ENCODE measurements at regions not wholly inside any gene's neighbourhood (a gene's known extent, or its start where the extent isn't known, plus 50 kb on each side); places are given as distances from the start of the nearest gene placed in this dataset.

DNA sequence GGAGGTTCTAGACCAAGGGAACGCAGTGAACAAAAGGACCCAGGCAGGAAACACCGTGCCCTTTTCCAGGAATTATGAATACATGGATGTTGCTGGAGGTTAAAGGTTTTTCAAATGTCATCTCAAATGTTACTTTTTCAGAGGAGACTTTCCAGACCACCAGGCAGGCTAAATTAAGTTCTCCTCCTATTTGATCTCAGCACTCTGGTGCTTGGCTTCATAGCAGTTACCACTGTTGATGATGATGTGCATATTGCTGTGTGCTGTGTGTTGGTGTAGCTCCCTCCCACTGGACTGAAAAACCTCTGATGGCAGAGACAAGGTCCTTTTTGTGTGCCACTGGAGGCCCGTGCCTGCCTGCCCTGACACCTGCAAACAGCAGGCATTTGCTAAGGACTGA lies 137.3 kb upstream of the PTPRM start:
- ChIA-PET CTCF (no interaction called here), POLR2A (no interaction called here)
- Histone ChIP-seq H3K4me1 (ENCODE audit: control insufficient read depth, insufficient read depth, low read length) (no peaks in the 10 kb centered on the region), H3K36me3 (ENCODE audit: control insufficient read depth in 2 of 2, insufficient read depth in 1 of 2, low read length in 2 of 2) (no peaks in the 10 kb centered on the region), H3K9me3 (ENCODE audit: control insufficient read depth, insufficient read depth, low read depth, low read length) (no peaks in the 10 kb centered on the region), H3K4me3 (ENCODE audit: low read depth, low read length) (no peak overlapping the region), H3K27ac (ENCODE audit: extremely low read depth, low read depth, low read length) (no peak overlapping the region)
- TF ChIP-seq HOXC10 (CRISPR knock-in tag; IDR thresholded peaks at IDR 0.05) (no peak), MZF1 (tag by site-specific recombination; IDR thresholded peaks at IDR 0.05; ENCODE audit: borderline replicate concordance) (no peak), YY2 (tag by site-specific recombination; IDR thresholded peaks at IDR 0.05) (no peak), ZNF335 (tag by site-specific recombination; conservative IDR thresholded peaks at IDR 0.05) (no peak), ZNF664 (tag by site-specific recombination; IDR thresholded peaks at IDR 0.05) (no peak), MYNN (tag by site-specific recombination; IDR thresholded peaks at IDR 0.05; ENCODE audit: borderline replicate concordance) (no peak), ZNF174 (tag by site-specific recombination; IDR thresholded peaks at IDR 0.05) (no peak), ZNF530 (tag by site-specific recombination; IDR thresholded peaks at IDR 0.05; ENCODE audit: low read depth) (no peak), ZNF555 (tag by site-specific recombination; conservative IDR thresholded peaks at IDR 0.05) (no peak)
- TF ChIP-seq, protein P1, sequence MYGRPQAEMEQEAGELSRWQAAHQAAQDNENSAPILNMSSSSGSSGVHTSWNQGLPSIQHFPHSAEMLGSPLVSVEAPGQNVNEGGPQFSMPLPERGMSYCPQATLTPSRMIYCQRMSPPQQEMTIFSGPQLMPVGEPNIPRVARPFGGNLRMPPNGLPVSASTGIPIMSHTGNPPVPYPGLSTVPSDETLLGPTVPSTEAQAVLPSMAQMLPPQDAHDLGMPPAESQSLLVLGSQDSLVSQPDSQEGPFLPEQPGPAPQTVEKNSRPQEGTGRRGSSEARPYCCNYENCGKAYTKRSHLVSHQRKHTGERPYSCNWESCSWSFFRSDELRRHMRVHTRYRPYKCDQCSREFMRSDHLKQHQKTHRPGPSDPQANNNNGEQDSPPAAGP (tag by site-specific recombination; IDR thresholded peaks at IDR 0.05) = no peak
- TF ChIP-seq, protein P2, sequence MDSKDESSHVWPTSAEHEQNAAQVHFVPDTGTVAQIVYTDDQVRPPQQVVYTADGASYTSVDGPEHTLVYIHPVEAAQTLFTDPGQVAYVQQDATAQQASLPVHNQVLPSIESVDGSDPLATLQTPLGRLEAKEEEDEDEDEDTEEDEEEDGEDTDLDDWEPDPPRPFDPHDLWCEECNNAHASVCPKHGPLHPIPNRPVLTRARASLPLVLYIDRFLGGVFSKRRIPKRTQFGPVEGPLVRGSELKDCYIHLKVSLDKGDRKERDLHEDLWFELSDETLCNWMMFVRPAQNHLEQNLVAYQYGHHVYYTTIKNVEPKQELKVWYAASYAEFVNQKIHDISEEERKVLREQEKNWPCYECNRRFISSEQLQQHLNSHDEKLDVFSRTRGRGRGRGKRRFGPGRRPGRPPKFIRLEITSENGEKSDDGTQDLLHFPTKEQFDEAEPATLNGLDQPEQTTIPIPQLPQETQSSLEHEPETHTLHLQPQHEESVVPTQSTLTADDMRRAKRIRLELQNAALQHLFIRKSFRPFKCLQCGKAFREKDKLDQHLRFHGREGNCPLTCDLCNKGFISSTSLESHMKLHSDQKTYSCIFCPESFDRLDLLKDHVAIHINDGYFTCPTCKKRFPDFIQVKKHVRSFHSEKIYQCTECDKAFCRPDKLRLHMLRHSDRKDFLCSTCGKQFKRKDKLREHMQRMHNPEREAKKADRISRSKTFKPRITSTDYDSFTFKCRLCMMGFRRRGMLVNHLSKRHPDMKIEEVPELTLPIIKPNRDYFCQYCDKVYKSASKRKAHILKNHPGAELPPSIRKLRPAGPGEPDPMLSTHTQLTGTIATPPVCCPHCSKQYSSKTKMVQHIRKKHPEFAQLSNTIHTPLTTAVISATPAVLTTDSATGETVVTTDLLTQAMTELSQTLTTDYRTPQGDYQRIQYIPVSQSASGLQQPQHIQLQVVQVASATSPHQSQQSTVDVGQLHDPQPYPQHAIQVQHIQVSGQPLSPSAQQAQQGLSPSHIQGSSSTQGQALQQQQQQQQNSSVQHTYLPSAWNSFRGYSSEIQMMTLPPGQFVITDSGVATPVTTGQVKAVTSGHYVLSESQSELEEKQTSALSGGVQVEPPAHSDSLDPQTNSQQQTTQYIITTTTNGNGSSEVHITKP (tag by site-specific recombination; IDR thresholded peaks at IDR 0.05) = no peak
- TF ChIP-seq, protein P3, sequence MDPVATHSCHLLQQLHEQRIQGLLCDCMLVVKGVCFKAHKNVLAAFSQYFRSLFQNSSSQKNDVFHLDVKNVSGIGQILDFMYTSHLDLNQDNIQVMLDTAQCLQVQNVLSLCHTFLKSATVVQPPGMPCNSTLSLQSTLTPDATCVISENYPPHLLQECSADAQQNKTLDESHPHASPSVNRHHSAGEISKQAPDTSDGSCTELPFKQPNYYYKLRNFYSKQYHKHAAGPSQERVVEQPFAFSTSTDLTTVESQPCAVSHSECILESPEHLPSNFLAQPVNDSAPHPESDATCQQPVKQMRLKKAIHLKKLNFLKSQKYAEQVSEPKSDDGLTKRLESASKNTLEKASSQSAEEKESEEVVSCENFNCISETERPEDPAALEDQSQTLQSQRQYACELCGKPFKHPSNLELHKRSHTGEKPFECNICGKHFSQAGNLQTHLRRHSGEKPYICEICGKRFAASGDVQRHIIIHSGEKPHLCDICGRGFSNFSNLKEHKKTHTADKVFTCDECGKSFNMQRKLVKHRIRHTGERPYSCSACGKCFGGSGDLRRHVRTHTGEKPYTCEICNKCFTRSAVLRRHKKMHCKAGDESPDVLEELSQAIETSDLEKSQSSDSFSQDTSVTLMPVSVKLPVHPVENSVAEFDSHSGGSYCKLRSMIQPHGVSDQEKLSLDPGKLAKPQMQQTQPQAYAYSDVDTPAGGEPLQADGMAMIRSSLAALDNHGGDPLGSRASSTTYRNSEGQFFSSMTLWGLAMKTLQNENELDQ (tag by site-specific recombination; IDR thresholded peaks at IDR 0.05; ENCODE audit: low read depth) = no peak
- TF ChIP-seq, protein P4, sequence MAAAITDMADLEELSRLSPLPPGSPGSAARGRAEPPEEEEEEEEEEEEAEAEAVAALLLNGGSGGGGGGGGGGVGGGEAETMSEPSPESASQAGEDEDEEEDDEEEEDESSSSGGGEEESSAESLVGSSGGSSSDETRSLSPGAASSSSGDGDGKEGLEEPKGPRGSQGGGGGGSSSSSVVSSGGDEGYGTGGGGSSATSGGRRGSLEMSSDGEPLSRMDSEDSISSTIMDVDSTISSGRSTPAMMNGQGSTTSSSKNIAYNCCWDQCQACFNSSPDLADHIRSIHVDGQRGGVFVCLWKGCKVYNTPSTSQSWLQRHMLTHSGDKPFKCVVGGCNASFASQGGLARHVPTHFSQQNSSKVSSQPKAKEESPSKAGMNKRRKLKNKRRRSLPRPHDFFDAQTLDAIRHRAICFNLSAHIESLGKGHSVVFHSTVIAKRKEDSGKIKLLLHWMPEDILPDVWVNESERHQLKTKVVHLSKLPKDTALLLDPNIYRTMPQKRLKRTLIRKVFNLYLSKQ (tag by site-specific recombination; IDR thresholded peaks at IDR 0.05; ENCODE audit: borderline replicate concordance) = no peak

GRCh38 chr18:7436166-7436565 lies 130.9 kb upstream of the PTPRM start:
- no peak overlapping the region for H3K4me3 ChIP-seq (ENCODE audit: low read depth, low read length)
- no peaks in the 10 kb centered on the region for H3K36me3 ChIP-seq (ENCODE audit: control insufficient read depth in 2 of 2, insufficient read depth in 1 of 2, low read length in 2 of 2)
- ChIA-PET CTCF (no interaction called here), POLR2A (no interaction called here)
- no peak overlapping the region for H3K27ac ChIP-seq (ENCODE audit: extremely low read depth, low read depth, low read length)
- no peaks in the 10 kb centered on the region for H3K9me3 ChIP-seq (ENCODE audit: control insufficient read depth, insufficient read depth, low read depth, low read length)
- peaks cover 9% of the 10 kb centered on the region for H3K4me1 ChIP-seq (ENCODE audit: control insufficient read depth, insufficient read depth, low read length)
- no peak for TF ChIP-seq ZNF362 (tag by site-specific recombination; IDR thresholded peaks at IDR 0.05)
- TF ChIP-seq ZBTB8A (tag by site-specific recombination; IDR thresholded peaks at IDR 0.05) = no peak
- no peak for TF ChIP-seq ZIC2 (tag by site-specific recombination; IDR thresholded peaks at IDR 0.05)
- no peak for TF ChIP-seq HOXA7 (CRISPR knock-in tag; IDR thresholded peaks at IDR 0.05; ENCODE audit: borderline replicate concordance)
- TF ChIP-seq ZNF558 (tag by site-specific recombination; IDR thresholded peaks at IDR 0.05) = no peak
- TF ChIP-seq TCF7L2 (IDR thresholded peaks at IDR 0.05; ENCODE audit: borderline replicate concordance, low read depth, low read length) = no peak
- TF ChIP-seq ZNF366 (tag by site-specific recombination; conservative IDR thresholded peaks at IDR 0.05) = no peak
- no peak for TF ChIP-seq ZBTB21 (tag by site-specific recombination; IDR thresholded peaks at IDR 0.05)
- no peak for TF ChIP-seq ZNF302 (tag by site-specific recombination; IDR thresholded peaks at IDR 0.05; ENCODE audit: low read depth)
- no peak for TF ChIP-seq ZNF621 (tag by site-specific recombination; IDR thresholded peaks at IDR 0.05)
- TF ChIP-seq ZXDB (tag by site-specific recombination; IDR thresholded peaks at IDR 0.05) = no peak
- no peak for TF ChIP-seq ZNF341 (tag by site-specific recombination; IDR thresholded peaks at IDR 0.05; ENCODE audit: low read depth)
- TF ChIP-seq ZNF624 (tag by site-specific recombination; IDR thresholded peaks at IDR 0.05) = no peak
- TF ChIP-seq SP3 (tag by site-specific recombination; IDR thresholded peaks at IDR 0.05) = no peak
- no peak for TF ChIP-seq SALL2 (tag by site-specific recombination; IDR thresholded peaks at IDR 0.05; ENCODE audit: borderline replicate concordance)

Data from HEK293 (cell line).